ENCODE measurements at regions not wholly inside any gene's neighbourhood (a gene's known extent, or its start where the extent isn't known, plus 50 kb on each side); places are given as distances from the start of the nearest gene placed in this dataset.
A peak's percentile ranks its signal among the peaks of the same experiment; 100 is the strongest.

DNA sequence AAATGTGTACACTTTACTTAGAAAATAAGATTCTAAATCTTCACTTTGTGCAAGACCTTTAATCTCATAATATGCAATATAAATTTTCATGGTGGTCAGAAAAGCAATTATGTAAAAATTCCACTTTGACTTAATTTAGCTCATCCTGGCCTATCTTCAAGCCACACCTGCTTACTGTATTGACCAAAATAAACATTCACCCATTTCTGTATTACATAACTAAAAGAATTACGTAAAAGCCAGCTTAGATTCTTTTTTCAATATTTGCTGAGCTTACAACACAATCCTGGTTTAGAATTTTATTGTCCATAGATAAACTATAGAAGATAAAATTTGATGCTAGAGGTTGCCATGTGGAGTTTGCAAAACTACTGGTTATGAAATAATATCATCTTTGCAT, 172.9 kb upstream of the GRM3 start:
- TF ChIP-seq USF1 (IDR thresholded peaks at IDR 0.05) (no peak), FOXM1 (IDR thresholded peaks at IDR 0.05; ENCODE audit: borderline replicate concordance, low read depth) (no peak), EGR1 (IDR thresholded peaks at IDR 0.05) (no peak), CEBPB (IDR thresholded peaks at IDR 0.05) (no peak), TCF12 (IDR thresholded peaks at IDR 0.05; ENCODE audit: low read depth) (no peak), NFIC (IDR thresholded peaks at IDR 0.05) (no peak), YY1 (IDR thresholded peaks at IDR 0.05; ENCODE audit: low read depth) (no peak), TAF1 (IDR thresholded peaks at IDR 0.05; ENCODE audit: low read depth) (no peak), REST (IDR thresholded peaks at IDR 0.05; ENCODE audit: low read depth) (no peak), TEAD4 (IDR thresholded peaks at IDR 0.05) (no peak), RAD21 (IDR thresholded peaks at IDR 0.05; ENCODE audit: low read depth) (no peak), EP300 (IDR thresholded peaks at IDR 0.05; ENCODE audit: borderline replicate concordance) (no peak)
- TF ChIP-seq, protein P1, sequence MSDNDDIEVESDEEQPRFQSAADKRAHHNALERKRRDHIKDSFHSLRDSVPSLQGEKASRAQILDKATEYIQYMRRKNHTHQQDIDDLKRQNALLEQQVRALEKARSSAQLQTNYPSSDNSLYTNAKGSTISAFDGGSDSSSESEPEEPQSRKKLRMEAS (IDR thresholded peaks at IDR 0.05): no peak

DNA sequence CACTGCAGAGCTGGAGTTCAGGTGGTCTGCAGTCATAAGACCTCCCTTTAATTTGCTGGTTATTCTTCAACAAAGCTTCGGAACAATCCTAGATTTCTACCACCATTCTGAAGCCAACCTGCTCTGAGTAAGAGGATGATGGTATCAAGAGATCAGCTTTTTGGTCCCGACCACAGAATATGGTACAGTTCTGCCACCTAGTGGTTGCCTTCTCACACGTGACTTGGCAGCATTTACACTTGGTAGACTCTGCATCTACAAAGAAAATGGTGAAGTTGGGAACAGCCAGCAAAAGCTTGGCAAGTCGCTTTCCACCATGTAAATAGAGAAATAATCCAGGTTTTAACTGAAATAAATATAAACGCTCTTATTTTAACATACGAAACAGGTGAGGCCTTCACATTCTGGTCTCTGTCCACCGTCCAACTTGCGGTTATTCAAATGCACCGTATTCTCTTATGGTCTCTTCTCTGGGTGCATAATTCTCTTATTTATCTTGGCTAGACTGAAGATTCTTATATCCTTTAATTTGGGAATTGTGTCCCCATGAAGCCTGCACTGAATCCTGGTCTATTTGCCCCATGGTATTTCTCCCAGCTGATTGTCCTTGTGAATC, 173.9 kb upstream of the GRM3 start:
- TF ChIP-seq CREB1 (IDR thresholded peaks at IDR 0.05; ENCODE audit: low read depth) (no peak), NFIC (IDR thresholded peaks at IDR 0.05) (peak; percentile 39; the same call in 1 of the 2 replicates), USF1 (IDR thresholded peaks at IDR 0.05) (peak; percentile 88), RAD21 (IDR thresholded peaks at IDR 0.05; ENCODE audit: low read depth) (peak; percentile 91)
- TF ChIP-seq, protein P1 (IDR thresholded peaks at IDR 0.05): peak; percentile 30; the same call in 1 of the 2 replicates

GRCh38 chr7:86454753-86455152, 189.0 kb upstream of the GRM3 start:
- TF ChIP-seq FOXM1 (IDR thresholded peaks at IDR 0.05; ENCODE audit: borderline replicate concordance, low read depth) (no peak), EGR1 (IDR thresholded peaks at IDR 0.05) (no peak), CREB1 (IDR thresholded peaks at IDR 0.05; ENCODE audit: low read depth) (no peak), USF1 (IDR thresholded peaks at IDR 0.05) (no peak), TCF12 (IDR thresholded peaks at IDR 0.05; ENCODE audit: low read depth) (no peak), EP300 (IDR thresholded peaks at IDR 0.05; ENCODE audit: borderline replicate concordance) (no peak), REST (IDR thresholded peaks at IDR 0.05; ENCODE audit: low read depth) (no peak), YY1 (IDR thresholded peaks at IDR 0.05; ENCODE audit: low read depth) (no peak), TEAD4 (IDR thresholded peaks at IDR 0.05) (no peak), CEBPB (IDR thresholded peaks at IDR 0.05) (no peak), TAF1 (IDR thresholded peaks at IDR 0.05; ENCODE audit: low read depth) (no peak), ZBTB7A (IDR thresholded peaks at IDR 0.05; ENCODE audit: low read depth) (no peak), NFIC (IDR thresholded peaks at IDR 0.05) (no peak), RAD21 (IDR thresholded peaks at IDR 0.05; ENCODE audit: low read depth) (no peak)
- TF ChIP-seq, protein P1 (IDR thresholded peaks at IDR 0.05): no peak

GRCh38 chr7:86453454-86453853, 190.3 kb upstream of the GRM3 start:
- TF ChIP-seq RAD21 (IDR thresholded peaks at IDR 0.05; ENCODE audit: low read depth) (no peak), CEBPB (IDR thresholded peaks at IDR 0.05) (no peak), TCF12 (IDR thresholded peaks at IDR 0.05; ENCODE audit: low read depth) (no peak), ZBTB7A (IDR thresholded peaks at IDR 0.05; ENCODE audit: low read depth) (no peak), YY1 (IDR thresholded peaks at IDR 0.05; ENCODE audit: low read depth) (no peak), REST (IDR thresholded peaks at IDR 0.05; ENCODE audit: low read depth) (no peak), EGR1 (IDR thresholded peaks at IDR 0.05) (no peak), EP300 (IDR thresholded peaks at IDR 0.05; ENCODE audit: borderline replicate concordance) (no peak), USF1 (IDR thresholded peaks at IDR 0.05) (no peak), TAF1 (IDR thresholded peaks at IDR 0.05; ENCODE audit: low read depth) (no peak), CREB1 (IDR thresholded peaks at IDR 0.05; ENCODE audit: low read depth) (no peak), FOXM1 (IDR thresholded peaks at IDR 0.05; ENCODE audit: borderline replicate concordance, low read depth) (no peak)
- TF ChIP-seq, protein P1 (IDR thresholded peaks at IDR 0.05): no peak

Measured in Ishikawa (cell line).